B cell (primary cell): ENCODE measurements at regions not wholly inside any gene's neighbourhood (a gene's known extent, or its start where the extent isn't known, plus 50 kb on each side); places are given as distances from the start of the nearest gene placed in this dataset.

Experiments
- ATAC-seq: fragments of 200-7000 bp; cut with Tn5 transposase; one replicate; pipeline ENCODE4 v1.10.0; 2021; ENCODE audit warnings: low read depth, mild to moderate bottlenecking, moderate number of reproducible peaks, moderate library complexity
- CTCF ChIA-PET: fragments of 350-600 bp; sonication (Branson Sonifier 250); formaldehyde crosslinking; loops from one replicate; lab custom pipeline; 2021; ENCODE audit warnings: antibody characterized with exemption, inconsistent platforms; lab: Charles Lee
- POLR2A ChIA-PET: fragments of 350-600 bp; sonication (Branson Sonifier 250); formaldehyde crosslinking; loops from one replicate; lab custom pipeline; 2021; ENCODE audit warnings: antibody characterized with exemption; lab: Charles Lee
- DNase-seq: peaks from one replicate; pipeline ENCODE4 v3.0.0; 2013
- H2AFZ ChIP-seq: 2 replicates; pipeline ENCODE4 v1.6.1; 2012; ENCODE audit warnings: mild to moderate bottlenecking, low read depth, low read length; ENCODE audit not compliant: insufficient read depth, poor library complexity, severe bottlenecking
- H3K27ac ChIP-seq, 2 donors: 1 replicate in 1 of 2; 2 replicates in 1 of 2; pipeline ENCODE4 v1.5.1; 2012 to 2013; ENCODE audit warnings: low read length in 2 of 2, mild to moderate bottlenecking in 2 of 2, moderate library complexity in 1 of 2
- H3K27me3 ChIP-seq, 4 experiments: fragments of 200-600 bp in 1 of 4; sonication (generic) in 1 of 4; replicated peaks in 1 of 4; 1 replicate in 2 of 4; 2 replicates in 2 of 4; pipeline versions ENCODE4 v1.6.1 to v1.7.0; 2013 to 2016; ENCODE audit warnings: low read length in 3 of 4, mild to moderate bottlenecking in 2 of 4, mixed read lengths in 1 of 4, moderate library complexity in 1 of 4; ENCODE audit not compliant: insufficient read depth in 4 of 4, control insufficient read depth in 3 of 4; ENCODE audit errors: control extremely low read depth in 1 of 4
- H3K36me3 ChIP-seq, 2 experiments: replicated peaks in 1 of 2; 1 replicate in 1 of 2; 2 replicates in 1 of 2; pipeline versions ENCODE4 v1.6.1 to v1.7.1; 2013; ENCODE audit warnings: low read length in 1 of 2; ENCODE audit not compliant: insufficient read depth in 2 of 2, control insufficient read depth in 1 of 2; ENCODE audit errors: control extremely low read depth in 1 of 2, extremely low read depth in 1 of 2
- H3K4me1 ChIP-seq, 2 donors: fragments of 200-600 bp in 1 of 2; sonication (generic) in 1 of 2; 1 replicate in 1 of 2; 2 replicates in 1 of 2; pipeline versions ENCODE4 v1.5.1 to v1.6.1; 2013 to 2017; ENCODE audit warnings: low read length in 2 of 2; ENCODE audit not compliant: control insufficient read depth in 2 of 2, insufficient read depth in 2 of 2
- H3K4me2 ChIP-seq: replicated peaks from 2 replicates; pipeline ENCODE3; 2012; ENCODE audit warnings: mild to moderate bottlenecking, low read depth, low read length; ENCODE audit not compliant: poor library complexity, severe bottlenecking
- H3K4me3 ChIP-seq, 5 experiments: fragments of 200-600 bp in 1 of 5; sonication (generic) in 1 of 5; 1 replicate in 3 of 5; 2 replicates in 2 of 5; pipeline versions ENCODE4 v1.5.1 to v1.7.0; 2011 to 2016; ENCODE audit warnings: low read length in 4 of 5, mild to moderate bottlenecking in 4 of 5, low read depth in 2 of 5, control low read depth in 1 of 5, moderate library complexity in 1 of 5; ENCODE audit not compliant: insufficient read depth in 1 of 5; ENCODE audit errors: control extremely low read depth in 1 of 5, extremely low read depth in 1 of 5
- H3K79me2 ChIP-seq: fragments of 200-600 bp; sonication (generic); one replicate; pipeline ENCODE4 v1.6.0; 2016; ENCODE audit warnings: low read length; ENCODE audit not compliant: control insufficient read depth, insufficient read depth
- H3K9ac ChIP-seq: fragments of 200-600 bp; sonication (generic); 2 replicates; pipeline ENCODE4 v1.6.1; 2017; ENCODE audit warnings: mild to moderate bottlenecking, low read length, moderate library complexity
- H3K9me3 ChIP-seq, 3 donors: one replicate each; pipeline versions ENCODE4 v1.6.1 to v1.7.1; 2013; ENCODE audit warnings: low read length in 2 of 3; ENCODE audit not compliant: control insufficient read depth in 2 of 3, insufficient read depth in 1 of 3; ENCODE audit errors: control extremely low read depth in 1 of 3
- H4K20me1 ChIP-seq: 2 replicates; pipeline ENCODE4 v1.6.0; 2012; ENCODE audit warnings: mild to moderate bottlenecking, low read length; ENCODE audit not compliant: insufficient read depth, control insufficient read depth, poor library complexity, severe bottlenecking
- H3K27ac Mint-ChIP-seq: one replicate; pipeline ENCODE4 v1.8.0; 2021; ENCODE audit warnings: mixed read lengths
- H3K27me3 Mint-ChIP-seq: one replicate; pipeline ENCODE4 v1.8.0; 2021; ENCODE audit warnings: mixed read lengths
- H3K4me1 Mint-ChIP-seq: one replicate; pipeline ENCODE4 v1.8.0; 2021; ENCODE audit warnings: mixed read lengths
- H3K4me3 Mint-ChIP-seq: one replicate; pipeline ENCODE4 v1.8.0; 2021; ENCODE audit warnings: mixed read lengths
- H3K9me3 Mint-ChIP-seq: one replicate; pipeline ENCODE4 v1.8.0; 2022; ENCODE audit warnings: mixed read lengths; ENCODE audit not compliant: insufficient read depth
- EZH2 ChIP-seq: IDR thresholded peaks from 2 replicates; pipeline ENCODE4 v1.6.1; 2012; ENCODE audit warnings: borderline replicate concordance, low read depth, mild to moderate bottlenecking, moderate library complexity, low read length; ENCODE audit not compliant: insufficient read depth, poor library complexity, severe bottlenecking
- WGBS: methylation state at CpG from one replicate; pipeline ENCODE4 v1.1.5; 2013; ENCODE audit warnings: missing lambda C conversion rate; ENCODE audit not compliant: insufficient coverage; 5-methylcytosine and 5-hydroxymethylcytosine counted together
- intact Hi-C: fragments of 100-400 bp; cut with micrococcal nuclease; formaldehyde crosslinking; loops from one replicate; pipeline ENCODE4 v1.10.0; 2022
- TF ChIP-seq, protein P1 (sequence below): fragments of 200-600 bp; IDR thresholded peaks from one replicate; pipeline ENCODE4 v1.8.0; 2022; ENCODE audit warnings: antibody characterized with exemption, mild to moderate bottlenecking

- Mint-ChIP-seq H3K27ac (no peak overlapping the region), H3K9me3 (no peaks in the 10 kb centered on the region), H3K4me3 (no peak overlapping the region), H3K4me1 (no peaks in the 10 kb centered on the region), H3K27me3 (no peaks in the 10 kb centered on the region)
- intact Hi-C loops: no loop called here
- H3K36me3 ChIP-seq: no peaks in the 10 kb centered on the region
- H3K79me2 ChIP-seq: no peaks in the 10 kb centered on the region
- WGBS: no CpG with 5 or more reads among the region's 3 CpGs
- no peaks in the 10 kb centered on the region for H4K20me1 ChIP-seq
- H3K4me1 ChIP-seq: no peaks in the 10 kb centered on the region
- H3K27me3 ChIP-seq: no peaks in the 10 kb centered on the region
- H3K27ac ChIP-seq: no peak overlapping the region
- H3K4me2 ChIP-seq: no peak overlapping the region
- no peak for TF ChIP-seq EZH2
- TF ChIP-seq, protein P1, sequence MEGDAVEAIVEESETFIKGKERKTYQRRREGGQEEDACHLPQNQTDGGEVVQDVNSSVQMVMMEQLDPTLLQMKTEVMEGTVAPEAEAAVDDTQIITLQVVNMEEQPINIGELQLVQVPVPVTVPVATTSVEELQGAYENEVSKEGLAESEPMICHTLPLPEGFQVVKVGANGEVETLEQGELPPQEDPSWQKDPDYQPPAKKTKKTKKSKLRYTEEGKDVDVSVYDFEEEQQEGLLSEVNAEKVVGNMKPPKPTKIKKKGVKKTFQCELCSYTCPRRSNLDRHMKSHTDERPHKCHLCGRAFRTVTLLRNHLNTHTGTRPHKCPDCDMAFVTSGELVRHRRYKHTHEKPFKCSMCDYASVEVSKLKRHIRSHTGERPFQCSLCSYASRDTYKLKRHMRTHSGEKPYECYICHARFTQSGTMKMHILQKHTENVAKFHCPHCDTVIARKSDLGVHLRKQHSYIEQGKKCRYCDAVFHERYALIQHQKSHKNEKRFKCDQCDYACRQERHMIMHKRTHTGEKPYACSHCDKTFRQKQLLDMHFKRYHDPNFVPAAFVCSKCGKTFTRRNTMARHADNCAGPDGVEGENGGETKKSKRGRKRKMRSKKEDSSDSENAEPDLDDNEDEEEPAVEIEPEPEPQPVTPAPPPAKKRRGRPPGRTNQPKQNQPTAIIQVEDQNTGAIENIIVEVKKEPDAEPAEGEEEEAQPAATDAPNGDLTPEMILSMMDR: no peak
- ATAC-seq (no peak), DNase-seq (no peak)
- POLR2A ChIA-PET: no interaction called here
- no peak overlapping the region for H2AFZ ChIP-seq
- CTCF ChIA-PET: no interaction called here
- no peaks in the 10 kb centered on the region for H3K9me3 ChIP-seq
- H3K4me3 ChIP-seq: no peak overlapping the region
- no peak overlapping the region for H3K9ac ChIP-seq
Observed at GRCh38 chr13:53788286-53788685, 759.7 kb downstream of the OLFM4 start.

- Histone ChIP-seq H3K4me2 (no peak overlapping the region), H3K4me1 (no peaks in the 10 kb centered on the region), H2AFZ (no peak overlapping the region), H3K27me3 (no peaks in the 10 kb centered on the region), H3K9ac (no peak overlapping the region), H3K9me3 (no peaks in the 10 kb centered on the region), H4K20me1 (no peaks in the 10 kb centered on the region), H3K79me2 (no peaks in the 10 kb centered on the region), H3K36me3 (no peaks in the 10 kb centered on the region), H3K4me3 (no peak overlapping the region), H3K27ac (no peak overlapping the region)
- intact Hi-C loops: no loop called here
- H3K27me3 Mint-ChIP-seq: no peaks in the 10 kb centered on the region
- ATAC-seq (no peak), DNase-seq (no peak)
- H3K27ac Mint-ChIP-seq: no peak overlapping the region
- H3K4me1 Mint-ChIP-seq: no peaks in the 10 kb centered on the region
- no peak overlapping the region for H3K4me3 Mint-ChIP-seq
- ChIA-PET CTCF (no interaction called here), POLR2A (no interaction called here)
- H3K9me3 Mint-ChIP-seq: peaks cover 13% of the 10 kb centered on the region
- 88% methylated on average over 4 of the region's 5 CpGs for WGBS
- TF ChIP-seq EZH2: no peak
- TF ChIP-seq, protein P1: no peak
Observed at GRCh38 chr13:53800011-53800410, 771.4 kb downstream of the OLFM4 start.
